LNCaP clone FGC (cell line): ENCODE measurements at regions not wholly inside any gene's neighbourhood (a gene's known extent, or its start where the extent isn't known, plus 50 kb on each side); places are given as distances from the start of the nearest gene placed in this dataset.

Experiments
- DNase-seq: peaks from one replicate; pipeline ENCODE4 v3.0.0-alpha.2; 2011; ENCODE audit warnings: low read depth
- H3K4me3 ChIP-seq: 2 replicates; pipeline ENCODE4 v1.5.1; 2011; ENCODE audit warnings: mild to moderate bottlenecking, low read depth, low read length, control low read depth
- CTCF ChIP-seq: IDR thresholded peaks from 2 replicates; pipeline ENCODE4 v1.5.1; 2012; ENCODE audit warnings: mild to moderate bottlenecking; ENCODE audit not compliant: control insufficient read depth, insufficient read depth; ENCODE audit errors: extremely low read depth

- no peak for TF ChIP-seq CTCF
- DNase-seq: no peak
- H3K4me3 ChIP-seq: no peak overlapping the region
These were observed 337.8 kb downstream of the TENT4A start for GRCh38 chr5:7050986-7051385.

- no peak overlapping the region for H3K4me3 ChIP-seq
- no peak for TF ChIP-seq CTCF
- DNase-seq: no peak
These were observed 339.9 kb downstream of the TENT4A start for GRCh38 chr5:7053125-7053524.

- no peak for DNase-seq
- TF ChIP-seq CTCF: no peak
- H3K4me3 ChIP-seq: no peak overlapping the region
These were observed 340.4 kb downstream of the TENT4A start for GRCh38 chr5:7053528-7054209.

- TF ChIP-seq CTCF: no peak
- H3K4me3 ChIP-seq: no peak overlapping the region
- DNase-seq: no peak
These were observed 329.3 kb upstream of the ADCY2 start for GRCh38 chr5:7066471-7067235.

GRCh38 chr5:7068156-7068555 lies 327.8 kb upstream of the ADCY2 start:
- no peak for TF ChIP-seq CTCF
- no peak for DNase-seq
- no peak overlapping the region for H3K4me3 ChIP-seq

GRCh38 chr5:7068899-7069298 lies 327.0 kb upstream of the ADCY2 start:
- no peak overlapping the region for H3K4me3 ChIP-seq
- no peak for TF ChIP-seq CTCF

More at GRCh38 chr5:7068899-7069298, 327.0 kb upstream of the ADCY2 start:
- no peak for DNase-seq
